Keratinocyte (primary cell): ENCODE measurements at regions not wholly inside any gene's neighbourhood (a gene's known extent, or its start where the extent isn't known, plus 50 kb on each side); places are given as distances from the start of the nearest gene placed in this dataset.

Experiments used
- DNase-seq: peaks from one replicate; pipeline ENCODE4 v3.0.0-alpha.2; 2011; ENCODE audit warnings: low read depth, missing footprints, low spot score
- FAIRE-seq: peaks from 2 replicates; lab custom pipeline; 2011; peaks lifted over from hg19 to GRCh38; lab: Jason Lieb, UNC
- H2AFZ ChIP-seq: 2 replicates; pipeline ENCODE4 v1.6.0; 2012; ENCODE audit warnings: low read length, control low read depth, inconsistent platforms; ENCODE audit not compliant: control insufficient read depth
- H3K27ac ChIP-seq: 2 replicates; pipeline ENCODE4 v1.5.1; 2011; ENCODE audit warnings: low read length; ENCODE audit not compliant: control insufficient read depth, insufficient read depth
- H3K27me3 ChIP-seq: 3 replicates; pipeline ENCODE4 v1.6.0; 2011; ENCODE audit warnings: low read length; ENCODE audit not compliant: control insufficient read depth, insufficient read depth; ENCODE audit errors: extremely low read depth
- H3K36me3 ChIP-seq, 2 experiments: 2 replicates in 1 of 2; 3 replicates in 1 of 2; pipeline ENCODE4 v1.5.1; 2011; ENCODE audit warnings: low read length in 2 of 2, mild to moderate bottlenecking in 1 of 2; ENCODE audit not compliant: control insufficient read depth in 2 of 2, insufficient read depth in 2 of 2; ENCODE audit errors: extremely low read depth in 1 of 2
- H3K4me1 ChIP-seq: 3 replicates; pipeline ENCODE4 v1.5.1; 2011; ENCODE audit warnings: low read length; ENCODE audit not compliant: control insufficient read depth, insufficient read depth; ENCODE audit errors: extremely low read depth
- H3K4me2 ChIP-seq: 3 replicates; pipeline ENCODE4 v1.6.0; 2011; ENCODE audit warnings: low read depth, low read length; ENCODE audit not compliant: control insufficient read depth, insufficient read depth; ENCODE audit errors: extremely low read depth
- H3K4me3 ChIP-seq, 3 experiments: fragments of 200-600 bp in 1 of 3; sonication (generic) in 1 of 3; 2 replicates in 2 of 3; 3 replicates in 1 of 3; pipeline ENCODE4 v1.5.1; 2011 to 2016; ENCODE audit warnings: low read length in 3 of 3, mild to moderate bottlenecking in 3 of 3, control low read depth in 2 of 3, inconsistent platforms in 1 of 3, low read depth in 1 of 3, mixed read lengths in 1 of 3, mixed run types in 1 of 3, moderate library complexity in 1 of 3; ENCODE audit not compliant: control insufficient read depth in 2 of 3, insufficient read depth in 2 of 3; ENCODE audit errors: extremely low read depth in 1 of 3
- H3K79me2 ChIP-seq: 2 replicates; pipeline ENCODE4 v1.6.0; 2012; ENCODE audit warnings: low read length; ENCODE audit not compliant: control insufficient read depth, insufficient read depth
- H3K9ac ChIP-seq: 3 replicates; pipeline ENCODE4 v1.6.0; 2011; ENCODE audit warnings: low read length; ENCODE audit not compliant: control insufficient read depth, insufficient read depth; ENCODE audit errors: extremely low read depth
- H3K9me1 ChIP-seq: 3 replicates; pipeline ENCODE4 v1.6.0; 2011; ENCODE audit warnings: low read length; ENCODE audit not compliant: control insufficient read depth, insufficient read depth; ENCODE audit errors: extremely low read depth
- H3K9me3 ChIP-seq: 2 replicates; pipeline ENCODE4 v1.5.1; 2012; ENCODE audit warnings: low read depth, low read length; ENCODE audit not compliant: control insufficient read depth
- H4K20me1 ChIP-seq: 3 replicates; pipeline ENCODE4 v1.6.0; 2011; ENCODE audit warnings: low read length; ENCODE audit not compliant: control insufficient read depth, insufficient read depth; ENCODE audit errors: extremely low read depth
- CTCF ChIP-seq, 3 experiments: IDR thresholded peaks in 1 of 3; conservative IDR thresholded peaks in 1 of 3; optimal IDR thresholded peaks in 1 of 3; 2 replicates in 2 of 3; 3 replicates in 1 of 3; pipeline versions ENCODE3 to v1.5.1; 2011; ENCODE audit warnings: low read length in 3 of 3, mild to moderate bottlenecking in 3 of 3, moderate library complexity in 2 of 3, control low read depth in 1 of 3, inconsistent platforms in 1 of 3; ENCODE audit not compliant: insufficient read depth in 2 of 3; ENCODE audit errors: extremely low read depth in 1 of 3
- EZH2 ChIP-seq: IDR thresholded peaks from one replicate; pipeline ENCODE4 v1.6.1; 2012; ENCODE audit warnings: inconsistent platforms, mild to moderate bottlenecking, low read length, moderate library complexity
- dilution Hi-C: fragments of 300-500 bp; cut with MboI; formaldehyde crosslinking; loops from one replicate; pipeline ENCODE4 v1.7.0; 2020; ENCODE audit warnings: low sequenced_read_pairs; ENCODE audit not compliant: extremely low pct_ligation_motif_present

GRCh38 chr13:105961438-105961837, 574.0 kb downstream of the EFNB2 start:
- no peaks in the 10 kb centered on the region for H3K9me3 ChIP-seq
- no peak overlapping the region for H3K4me2 ChIP-seq
- H3K27me3 ChIP-seq: no peaks in the 10 kb centered on the region
- H3K4me1 ChIP-seq: no peaks in the 10 kb centered on the region
- no peaks in the 10 kb centered on the region for H3K36me3 ChIP-seq
- H3K4me3 ChIP-seq: no peak overlapping the region
- H4K20me1 ChIP-seq: no peaks in the 10 kb centered on the region
- H3K79me2 ChIP-seq: no peaks in the 10 kb centered on the region
- no peak overlapping the region for H3K27ac ChIP-seq
- H3K9me1 ChIP-seq: no peaks in the 10 kb centered on the region
- H2AFZ ChIP-seq: peak overlapping the region; percentile 29
- TF ChIP-seq CTCF (optimal IDR thresholded peaks at IDR 0.05 in 1 of 3, IDR thresholded peaks at IDR 0.05 in 1 of 3, conservative IDR thresholded peaks at IDR 0.05 in 1 of 3; ENCODE audit: extremely low read depth in 1 of 3, insufficient read depth in 2 of 3, low read length in 3 of 3) (no peak), EZH2 (no peak)
- no peak for FAIRE-seq
- no peak overlapping the region for H3K9ac ChIP-seq
- dilution Hi-C loops: no loop called here
- no peak for DNase-seq

DNA sequence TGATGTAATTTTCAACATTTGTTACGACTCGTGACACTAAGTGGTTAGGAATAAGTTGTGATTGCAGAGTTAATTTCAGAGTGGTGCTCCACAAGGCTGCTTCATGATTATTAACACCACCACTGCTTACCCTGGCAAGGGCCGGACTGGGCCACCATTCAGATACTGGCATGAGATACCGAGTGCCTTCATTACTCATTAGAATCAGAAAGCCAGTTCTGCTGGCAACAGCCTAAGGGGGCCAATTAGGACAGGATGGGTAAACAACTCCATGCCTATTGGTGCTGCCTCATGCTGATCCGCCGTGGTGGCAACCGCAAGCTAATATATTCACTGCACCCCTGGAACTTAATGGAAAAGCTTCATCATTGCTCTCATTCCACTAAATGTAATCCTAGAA, 575.1 kb downstream of the EFNB2 start:
- no peak overlapping the region for H3K4me2 ChIP-seq
- H3K27ac ChIP-seq: no peak overlapping the region
- H3K27me3 ChIP-seq: no peaks in the 10 kb centered on the region
- H3K9me1 ChIP-seq: no peaks in the 10 kb centered on the region
- FAIRE-seq: no peak
- no peak overlapping the region for H2AFZ ChIP-seq
- H3K9ac ChIP-seq: no peak overlapping the region
- no peak overlapping the region for H3K4me3 ChIP-seq
- H3K9me3 ChIP-seq: no peaks in the 10 kb centered on the region
- TF ChIP-seq CTCF (optimal IDR thresholded peaks at IDR 0.05 in 1 of 3, IDR thresholded peaks at IDR 0.05 in 1 of 3, conservative IDR thresholded peaks at IDR 0.05 in 1 of 3; ENCODE audit: extremely low read depth in 1 of 3, insufficient read depth in 2 of 3, low read length in 3 of 3) (no peak), EZH2 (no peak)
- no peaks in the 10 kb centered on the region for H4K20me1 ChIP-seq
- dilution Hi-C loops: no loop called here
- no peak for DNase-seq
- no peaks in the 10 kb centered on the region for H3K79me2 ChIP-seq
- H3K36me3 ChIP-seq: no peaks in the 10 kb centered on the region
- H3K4me1 ChIP-seq: no peaks in the 10 kb centered on the region
